ENCODE measurements at regions not wholly inside any gene's neighbourhood (a gene's known extent, or its start where the extent isn't known, plus 50 kb on each side); places are given as distances from the start of the nearest gene placed in this dataset.

DNA sequence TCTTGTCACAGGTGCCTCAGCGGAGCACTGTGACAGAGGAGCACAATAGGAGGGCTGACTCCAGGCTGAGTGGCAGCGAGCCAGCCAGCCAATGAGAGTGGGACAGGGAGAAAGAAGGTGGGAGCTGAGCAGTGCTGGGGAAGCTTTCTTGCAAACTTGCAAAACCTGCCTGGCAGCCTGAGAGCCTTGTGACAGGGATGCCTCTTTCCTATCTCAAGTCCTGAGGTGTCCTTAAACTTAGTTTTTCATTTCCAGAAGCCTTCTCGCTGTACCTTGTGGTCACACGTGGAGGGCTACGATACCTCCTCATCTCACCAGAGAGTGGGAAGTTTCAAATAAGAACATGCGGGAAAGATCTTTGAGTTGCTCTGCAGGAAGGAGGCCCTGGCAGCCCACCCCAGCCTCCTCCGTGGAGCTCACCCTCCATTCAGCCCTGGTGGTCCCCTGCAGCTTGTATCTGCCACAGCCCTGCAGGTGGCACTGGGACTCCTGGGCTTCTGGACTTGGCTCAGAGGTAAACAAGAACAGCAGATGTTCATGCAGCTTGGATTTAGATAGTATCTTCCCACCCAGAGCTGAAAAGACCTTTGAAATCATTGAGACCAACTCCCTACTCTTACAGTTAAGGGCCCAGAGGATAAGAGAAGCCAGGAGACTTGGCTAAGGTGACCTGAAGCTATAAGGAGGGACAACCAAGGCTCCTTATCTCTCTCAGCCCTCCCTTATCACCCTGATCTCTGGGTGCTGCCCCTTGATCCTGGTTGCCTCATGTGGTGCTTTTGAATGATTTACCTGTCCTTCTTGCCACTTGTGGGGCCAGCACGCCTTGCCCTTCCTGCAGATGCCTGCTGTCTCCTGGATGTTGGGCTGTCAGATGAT is 153.5 kb upstream of the MAX start:
- intact Hi-C loops (cut with DNase I) = no loop called here
- peaks cover 0 to 8% (median 3%) of the 10 kb centered on the region in 4 donors for H3K9me3 ChIP-seq
- H3K27ac ChIP-seq (replicated peaks in 1 of 4) = no peak overlapping the region
- no peak overlapping the region for H3K4me3 ChIP-seq
- no peak for TF ChIP-seq POLR2AphosphoS5 (IDR thresholded peaks at IDR 0.05)
- no peak for TF ChIP-seq EP300 (IDR thresholded peaks at IDR 0.05)
- TF ChIP-seq, protein P1, sequence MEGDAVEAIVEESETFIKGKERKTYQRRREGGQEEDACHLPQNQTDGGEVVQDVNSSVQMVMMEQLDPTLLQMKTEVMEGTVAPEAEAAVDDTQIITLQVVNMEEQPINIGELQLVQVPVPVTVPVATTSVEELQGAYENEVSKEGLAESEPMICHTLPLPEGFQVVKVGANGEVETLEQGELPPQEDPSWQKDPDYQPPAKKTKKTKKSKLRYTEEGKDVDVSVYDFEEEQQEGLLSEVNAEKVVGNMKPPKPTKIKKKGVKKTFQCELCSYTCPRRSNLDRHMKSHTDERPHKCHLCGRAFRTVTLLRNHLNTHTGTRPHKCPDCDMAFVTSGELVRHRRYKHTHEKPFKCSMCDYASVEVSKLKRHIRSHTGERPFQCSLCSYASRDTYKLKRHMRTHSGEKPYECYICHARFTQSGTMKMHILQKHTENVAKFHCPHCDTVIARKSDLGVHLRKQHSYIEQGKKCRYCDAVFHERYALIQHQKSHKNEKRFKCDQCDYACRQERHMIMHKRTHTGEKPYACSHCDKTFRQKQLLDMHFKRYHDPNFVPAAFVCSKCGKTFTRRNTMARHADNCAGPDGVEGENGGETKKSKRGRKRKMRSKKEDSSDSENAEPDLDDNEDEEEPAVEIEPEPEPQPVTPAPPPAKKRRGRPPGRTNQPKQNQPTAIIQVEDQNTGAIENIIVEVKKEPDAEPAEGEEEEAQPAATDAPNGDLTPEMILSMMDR (IDR thresholded peaks at IDR 0.05) = no peak
- no peak for TF ChIP-seq POLR2A (IDR thresholded peaks at IDR 0.05; ENCODE audit: low read depth)
- peaks cover 0 to 4% (median 0%) of the 10 kb centered on the region in 4 donors for H3K27me3 ChIP-seq
- H3K36me3 ChIP-seq = no peaks in the 10 kb centered on the region
- DNase-seq (ENCODE audit: extremely low spot score) = no peak
- WGBS = 57% methylated on average over 8 of the region's 8 CpGs
- no peaks in the 10 kb centered on the region for H3K4me1 ChIP-seq

DNA sequence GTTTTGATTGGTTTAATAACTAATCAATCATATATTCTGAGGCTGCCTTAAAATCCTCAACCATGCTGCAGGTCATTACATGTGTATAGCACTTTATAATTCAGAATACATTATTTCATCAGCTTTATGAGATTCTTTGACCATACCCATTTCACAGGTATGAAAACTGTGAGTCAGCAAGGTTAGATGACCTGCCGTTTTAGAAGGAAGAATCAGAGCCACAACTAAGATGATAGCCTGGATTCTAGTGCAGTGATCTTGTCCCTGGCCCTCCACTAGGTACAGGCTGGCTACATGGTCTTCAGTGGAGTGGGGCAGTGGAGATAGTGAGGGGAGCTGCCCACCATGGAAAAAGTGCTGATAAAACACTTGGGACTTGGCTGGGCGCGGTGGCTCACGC is 154.4 kb upstream of the MAX start:
- Histone ChIP-seq H3K27ac (replicated peaks in 1 of 4) (no peak overlapping the region), H3K4me1 (no peaks in the 10 kb centered on the region), H3K36me3 (no peaks in the 10 kb centered on the region), H3K4me3 (no peak overlapping the region), H3K9me3 (peaks cover 0 to 12% (median 3%) of the 10 kb centered on the region in 4 donors), H3K27me3 (peaks cover 0 to 4% (median 0%) of the 10 kb centered on the region in 4 donors)
- 92% methylated on average over 4 of the region's 4 CpGs for WGBS
- DNase-seq (ENCODE audit: extremely low spot score) = no peak
- no peak for TF ChIP-seq POLR2A (IDR thresholded peaks at IDR 0.05; ENCODE audit: low read depth)
- TF ChIP-seq, protein P1 (IDR thresholded peaks at IDR 0.05) = no peak
- intact Hi-C loops (cut with DNase I) = no loop called here

DNA sequence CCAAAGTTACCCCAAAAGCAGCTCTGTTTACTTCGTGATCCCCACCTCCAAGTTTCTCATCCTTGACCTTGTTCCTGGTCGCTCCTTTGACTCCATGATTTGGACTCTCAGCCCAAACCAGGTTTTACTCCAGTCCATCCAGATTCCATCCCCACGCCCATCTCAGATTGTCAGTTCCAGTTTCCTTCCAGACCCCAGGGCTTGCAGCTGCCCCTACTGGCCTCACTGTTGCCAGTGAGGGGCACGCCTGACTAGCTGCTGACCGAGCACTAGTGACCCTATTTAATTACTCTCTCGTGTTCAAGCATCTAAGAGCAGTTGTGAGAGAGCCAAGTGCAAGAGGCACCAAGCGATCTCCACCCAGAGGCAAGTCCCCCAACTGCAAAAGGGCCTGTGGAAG is 155.1 kb upstream of the FUT8 start:
- no peaks in the 10 kb centered on the region for H3K36me3 ChIP-seq
- intact Hi-C loops (cut with DNase I) = no loop called here
- H3K27ac ChIP-seq (replicated peaks in 1 of 4) = no peak overlapping the region
- DNase-seq (ENCODE audit: extremely low spot score) = no peak
- H3K27me3 ChIP-seq = peaks cover 0 to 4% (median 0%) of the 10 kb centered on the region in 4 donors
- 76% methylated on average over 5 of the region's 7 CpGs for WGBS
- H3K4me3 ChIP-seq = no peak overlapping the region
- H3K4me1 ChIP-seq = no peaks in the 10 kb centered on the region
- TF ChIP-seq POLR2A (IDR thresholded peaks at IDR 0.05; ENCODE audit: low read depth) (no peak), EP300 (IDR thresholded peaks at IDR 0.05) (no peak), POLR2AphosphoS5 (IDR thresholded peaks at IDR 0.05) (no peak)
- TF ChIP-seq, protein P1 (IDR thresholded peaks at IDR 0.05) = no peak
- peaks cover 0 to 14% (median 3%) of the 10 kb centered on the region in 4 donors for H3K9me3 ChIP-seq

DNA sequence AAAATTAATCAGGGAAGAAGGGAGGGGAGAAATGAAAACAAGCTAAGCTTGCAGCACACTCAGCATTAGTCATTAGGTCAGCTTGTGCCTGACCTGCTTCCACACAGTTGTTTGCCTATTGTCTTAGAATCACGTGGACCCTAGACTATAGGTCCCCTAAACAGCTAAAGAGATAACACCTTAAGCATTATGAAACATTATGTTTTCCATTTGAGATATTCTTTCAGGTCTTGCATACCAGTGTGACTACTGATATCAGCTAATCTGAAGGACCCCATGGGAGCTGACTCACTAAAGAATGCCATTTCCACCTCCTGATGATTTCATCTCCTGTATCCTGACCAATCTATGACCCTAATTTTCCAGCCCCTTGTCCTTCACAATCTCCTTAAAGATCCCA is 154.1 kb upstream of the FUT8 start:
- DNase-seq (ENCODE audit: extremely low spot score) = no peak
- TF ChIP-seq POLR2A (IDR thresholded peaks at IDR 0.05; ENCODE audit: low read depth) = no peak
- no peak for TF ChIP-seq POLR2AphosphoS5 (IDR thresholded peaks at IDR 0.05)
- TF ChIP-seq, protein P1 (IDR thresholded peaks at IDR 0.05) = no peak
- TF ChIP-seq EP300 (IDR thresholded peaks at IDR 0.05) = no peak
- 82% methylated on average over 1 of the region's 1 CpG for WGBS
- H3K4me3 ChIP-seq = no peak overlapping the region
- intact Hi-C loops (cut with DNase I) = no loop called here
- H3K27me3 ChIP-seq = peaks cover 0 to 4% (median 0%) of the 10 kb centered on the region in 4 donors
- no peaks in the 10 kb centered on the region for H3K36me3 ChIP-seq
- no peak overlapping the region for H3K27ac ChIP-seq (replicated peaks in 1 of 4)
- no peaks in the 10 kb centered on the region for H3K4me1 ChIP-seq
- H3K9me3 ChIP-seq = peaks cover 0 to 14% (median 3%) of the 10 kb centered on the region in 4 donors

Measured in esophagus muscularis mucosa (tissue), 4 donors.